ENCODE measurements at regions not wholly inside any gene's neighbourhood (a gene's known extent, or its start where the extent isn't known, plus 50 kb on each side); places are given as distances from the start of the nearest gene placed in this dataset.

- Mint-ChIP-seq H3K4me1 (no peaks in the 10 kb centered on the region), H3K4me3 (no peak overlapping the region), H3K9me3 (no peaks in the 10 kb centered on the region), H3K27ac (no peak overlapping the region), H3K27me3 (ENCODE audit: low read depth) (no peaks in the 10 kb centered on the region), H3K36me3 (ENCODE audit: low read depth) (no peaks in the 10 kb centered on the region)
- TF ChIP-seq, protein P1, sequence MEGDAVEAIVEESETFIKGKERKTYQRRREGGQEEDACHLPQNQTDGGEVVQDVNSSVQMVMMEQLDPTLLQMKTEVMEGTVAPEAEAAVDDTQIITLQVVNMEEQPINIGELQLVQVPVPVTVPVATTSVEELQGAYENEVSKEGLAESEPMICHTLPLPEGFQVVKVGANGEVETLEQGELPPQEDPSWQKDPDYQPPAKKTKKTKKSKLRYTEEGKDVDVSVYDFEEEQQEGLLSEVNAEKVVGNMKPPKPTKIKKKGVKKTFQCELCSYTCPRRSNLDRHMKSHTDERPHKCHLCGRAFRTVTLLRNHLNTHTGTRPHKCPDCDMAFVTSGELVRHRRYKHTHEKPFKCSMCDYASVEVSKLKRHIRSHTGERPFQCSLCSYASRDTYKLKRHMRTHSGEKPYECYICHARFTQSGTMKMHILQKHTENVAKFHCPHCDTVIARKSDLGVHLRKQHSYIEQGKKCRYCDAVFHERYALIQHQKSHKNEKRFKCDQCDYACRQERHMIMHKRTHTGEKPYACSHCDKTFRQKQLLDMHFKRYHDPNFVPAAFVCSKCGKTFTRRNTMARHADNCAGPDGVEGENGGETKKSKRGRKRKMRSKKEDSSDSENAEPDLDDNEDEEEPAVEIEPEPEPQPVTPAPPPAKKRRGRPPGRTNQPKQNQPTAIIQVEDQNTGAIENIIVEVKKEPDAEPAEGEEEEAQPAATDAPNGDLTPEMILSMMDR (IDR thresholded peaks at IDR 0.05; ENCODE audit: unreplicated experiment in 3 of 3): no peak
Observed at GRCh38 chr5:85304524-85304923, 919.8 kb upstream of the EDIL3 start.

GRCh38 chr5:85305766-85306165 is 921.1 kb upstream of the EDIL3 start:
- no peaks in the 10 kb centered on the region for H3K9me3 Mint-ChIP-seq
- H3K36me3 Mint-ChIP-seq (ENCODE audit: low read depth): no peaks in the 10 kb centered on the region
- H3K4me1 Mint-ChIP-seq: no peaks in the 10 kb centered on the region
- no peak overlapping the region for H3K27ac Mint-ChIP-seq
- H3K4me3 Mint-ChIP-seq: no peak overlapping the region
- no peaks in the 10 kb centered on the region for H3K27me3 Mint-ChIP-seq (ENCODE audit: low read depth)
- TF ChIP-seq, protein P1 (IDR thresholded peaks at IDR 0.05; ENCODE audit: unreplicated experiment in 3 of 3): no peak

DNA sequence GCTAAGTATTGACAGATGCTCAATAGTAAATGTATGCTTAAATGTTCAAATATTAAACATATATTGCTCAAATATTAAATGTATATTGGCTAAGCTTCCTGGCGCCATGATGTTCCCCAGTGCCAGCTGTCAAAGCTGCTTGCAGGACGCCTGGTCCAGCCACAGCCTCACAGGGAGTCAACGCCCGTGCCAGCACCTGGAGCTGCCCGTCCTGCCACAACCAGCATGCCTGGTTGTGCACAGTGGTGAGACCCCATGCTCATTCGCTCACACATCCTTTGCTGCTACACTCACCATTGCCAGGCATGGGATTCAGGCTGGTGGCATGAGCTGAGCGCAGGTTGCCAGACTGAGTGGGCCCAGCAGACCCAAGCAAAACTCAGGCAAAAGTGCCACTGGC is 926.9 kb upstream of the EDIL3 start:
- Mint-ChIP-seq H3K36me3 (ENCODE audit: low read depth) (no peaks in the 10 kb centered on the region), H3K4me1 (no peaks in the 10 kb centered on the region), H3K27me3 (ENCODE audit: low read depth) (no peaks in the 10 kb centered on the region), H3K27ac (no peak overlapping the region), H3K4me3 (no peak overlapping the region), H3K9me3 (no peaks in the 10 kb centered on the region)
- TF ChIP-seq, protein P1 (IDR thresholded peaks at IDR 0.05; ENCODE audit: unreplicated experiment in 3 of 3): no peak

DNA sequence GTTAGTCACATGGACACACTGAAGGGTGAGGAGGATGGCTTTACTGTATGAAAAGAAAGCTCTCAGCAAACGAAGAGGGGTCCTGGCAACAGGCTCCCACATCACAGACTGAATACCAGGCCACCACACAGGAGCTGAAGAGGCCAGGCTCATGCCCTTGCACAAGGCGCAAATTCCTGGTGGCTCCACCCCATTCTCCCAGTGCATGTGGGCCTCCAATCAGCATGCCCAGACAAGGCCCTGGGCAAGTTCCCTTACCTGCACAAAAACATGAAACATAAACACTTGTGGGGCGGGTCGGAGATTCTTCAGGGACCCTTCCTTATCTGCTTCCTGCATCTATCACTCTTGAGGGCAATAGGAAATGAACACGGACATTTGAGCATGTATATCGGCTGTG is 935.8 kb upstream of the EDIL3 start:
- H3K4me1 Mint-ChIP-seq: no peaks in the 10 kb centered on the region
- no peaks in the 10 kb centered on the region for H3K36me3 Mint-ChIP-seq (ENCODE audit: low read depth)
- H3K27me3 Mint-ChIP-seq (ENCODE audit: low read depth): no peaks in the 10 kb centered on the region
- H3K4me3 Mint-ChIP-seq: no peak overlapping the region
- no peak overlapping the region for H3K27ac Mint-ChIP-seq
- no peaks in the 10 kb centered on the region for H3K9me3 Mint-ChIP-seq
- TF ChIP-seq, protein P1 (IDR thresholded peaks at IDR 0.05; ENCODE audit: unreplicated experiment in 3 of 3): no peak

- H3K9me3 Mint-ChIP-seq: no peaks in the 10 kb centered on the region
- H3K4me3 Mint-ChIP-seq: no peak overlapping the region
- H3K27ac Mint-ChIP-seq: no peak overlapping the region
- TF ChIP-seq, protein P1 (IDR thresholded peaks at IDR 0.05; ENCODE audit: unreplicated experiment in 3 of 3): no peak
- H3K4me1 Mint-ChIP-seq: no peaks in the 10 kb centered on the region
- no peaks in the 10 kb centered on the region for H3K36me3 Mint-ChIP-seq (ENCODE audit: low read depth)
- no peaks in the 10 kb centered on the region for H3K27me3 Mint-ChIP-seq (ENCODE audit: low read depth)
Observed at GRCh38 chr5:85333276-85333675, 948.6 kb upstream of the EDIL3 start.

GRCh38 chr5:85337435-85337834 is 952.8 kb upstream of the EDIL3 start:
- Mint-ChIP-seq H3K9me3 (no peaks in the 10 kb centered on the region), H3K27me3 (ENCODE audit: low read depth) (no peaks in the 10 kb centered on the region), H3K27ac (no peak overlapping the region), H3K36me3 (ENCODE audit: low read depth) (no peaks in the 10 kb centered on the region), H3K4me3 (no peak overlapping the region), H3K4me1 (no peaks in the 10 kb centered on the region)
- TF ChIP-seq, protein P1 (IDR thresholded peaks at IDR 0.05; ENCODE audit: unreplicated experiment in 3 of 3): no peak
